ENCODE measurements at regions not wholly inside any gene's neighbourhood (a gene's known extent, or its start where the extent isn't known, plus 50 kb on each side); places are given as distances from the start of the nearest gene placed in this dataset.
"Not testable (repeated sequence)": the region's sequence is repeated elsewhere in the genome, so short reads cannot be mapped to it uniquely, and the experiment has no call there.

DNA sequence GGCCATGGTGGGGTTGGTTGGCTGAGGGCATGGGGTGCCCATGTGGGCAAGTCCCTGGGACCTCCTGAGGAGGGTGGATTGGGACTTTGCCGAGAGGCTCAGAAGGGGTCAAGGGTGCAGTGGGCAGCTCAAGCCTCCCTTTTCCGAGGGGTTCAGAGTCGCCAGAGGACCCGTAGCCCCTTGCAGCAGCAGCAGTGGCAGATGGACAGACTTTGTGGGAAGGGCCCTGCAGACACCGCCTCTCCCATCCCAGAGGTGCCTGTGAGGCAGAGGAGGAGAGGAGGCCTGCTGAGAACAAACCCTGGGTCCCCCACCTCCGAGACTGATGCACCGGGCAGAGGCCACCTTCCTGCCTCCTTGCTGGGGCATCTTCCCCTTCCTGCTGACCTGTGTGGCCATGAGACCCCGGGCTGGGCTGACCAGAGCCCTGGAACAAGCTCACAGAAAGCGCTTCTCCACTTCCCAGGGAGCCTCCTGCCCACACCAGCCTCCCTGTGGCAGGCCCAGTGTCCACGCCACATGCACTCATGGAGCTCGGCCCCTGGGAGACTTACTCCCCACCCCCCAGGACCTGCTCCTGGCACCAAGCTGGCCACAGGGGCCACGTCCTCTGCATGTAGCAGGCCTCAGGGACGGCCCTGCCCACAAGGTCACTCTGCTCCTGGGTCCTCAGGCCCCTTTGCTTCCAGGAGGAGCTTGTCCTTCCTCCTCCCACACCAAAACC, 116.8 kb downstream of the NPIPB11 start:
- BruUV-seq (replicated peaks); DNase-seq (ENCODE audit: low spot score); H3K27me3 ChIP-seq (ENCODE audit: control insufficient read depth in 1 of 2, insufficient read depth in 2 of 2, low read length in 2 of 2); H3K79me2 ChIP-seq (ENCODE audit: insufficient read depth, low read length); H3K9me3 ChIP-seq (ENCODE audit: low read length); POLR2A ChIA-PET; H3K27ac ChIP-seq (ENCODE audit: extremely low read length, insufficient read depth, low read length); H3K9ac ChIP-seq (ENCODE audit: insufficient read depth, low read depth, low read length); H2AFZ ChIP-seq (ENCODE audit: low read length); H4K20me1 ChIP-seq (ENCODE audit: insufficient read depth, low read length); in situ Hi-C loops (cut with HindIII; ENCODE audit: extremely low pct_ligation_motif_present, low pct_unique_long_range_greater_than_20kb); FAIRE-seq; intact Hi-C loops (cut with micrococcal nuclease; ENCODE audit: unreplicated experiment); H3K4me2 ChIP-seq (ENCODE audit: low read depth, low read length); H3K36me3 ChIP-seq (replicated peaks in 1 of 2; ENCODE audit: control insufficient read depth in 1 of 2, insufficient read depth in 2 of 2, low read length in 2 of 2); CTCF ChIA-PET (ENCODE audit: low intra/inter-chr PET ratio, low total read pairs); H3K4me3 ChIP-seq (replicated peaks in 1 of 3; ENCODE audit: insufficient read depth in 1 of 3, low read depth in 2 of 3, low read length in 3 of 3): not testable (repeated sequence)
- WGBS (ENCODE audit: low lambda C conversion rate), result 80% methylated on average over 8 of the region's 13 CpGs
- ATAC-seq, result peak; percentile 3
- peak; percentile 88 for TF ChIP-seq ZBTB38 (CRISPR knock-in tag; IDR thresholded peaks at IDR 0.05)
- peak; percentile 13; the same call in 1 of the 2 replicates for TF ChIP-seq ZNF263 (CRISPR knock-in tag; IDR thresholded peaks at IDR 0.05)
- peaks cover 88% of the 10 kb centered on the region for H3K4me1 ChIP-seq (ENCODE audit: insufficient read depth, low read length)

DNA sequence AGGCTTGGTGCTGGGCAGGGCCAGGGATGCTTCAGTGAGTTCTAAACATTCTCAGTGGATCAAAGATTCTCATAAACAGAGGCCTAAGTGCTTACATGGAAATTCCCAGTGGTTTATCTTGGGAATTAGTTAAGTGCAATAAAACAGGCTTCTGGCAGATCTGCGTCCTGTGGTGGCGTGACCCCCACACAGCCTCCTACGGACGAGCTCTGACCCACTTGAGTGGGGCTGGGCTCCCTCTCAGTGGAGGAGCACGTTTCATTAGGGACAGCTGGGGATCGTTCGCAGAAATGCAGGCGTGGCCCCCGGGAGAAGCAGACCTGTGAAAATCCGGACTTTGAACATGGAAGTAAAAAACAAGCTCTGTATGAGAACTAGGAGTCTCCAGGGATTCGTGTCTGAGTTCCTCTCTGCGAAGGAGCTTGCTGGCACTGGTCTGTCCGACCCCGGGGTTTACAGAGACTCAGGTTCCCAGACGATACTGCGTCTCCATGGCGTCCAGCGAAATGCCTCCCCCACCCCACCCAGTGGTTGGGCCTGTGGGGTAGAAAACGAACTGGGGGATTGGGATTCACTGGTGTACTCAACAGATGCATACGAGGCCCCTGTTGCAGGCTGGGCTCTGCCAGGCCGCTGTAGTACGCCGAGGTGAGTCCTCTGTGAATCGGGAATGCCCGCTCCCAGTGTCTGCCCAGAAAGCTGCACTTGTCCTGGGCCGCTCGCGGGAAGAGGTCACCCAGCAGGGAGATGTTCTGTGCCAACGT, 117.6 kb downstream of the NPIPB11 start:
- H3K27ac ChIP-seq (ENCODE audit: extremely low read length, insufficient read depth, low read length), result peak overlapping the region; percentile 50
- BruUV-seq (replicated peaks); intact Hi-C loops (cut with micrococcal nuclease; ENCODE audit: unreplicated experiment); H4K20me1 ChIP-seq (ENCODE audit: insufficient read depth, low read length); H3K79me2 ChIP-seq (ENCODE audit: insufficient read depth, low read length); H3K9ac ChIP-seq (ENCODE audit: insufficient read depth, low read depth, low read length); H3K27me3 ChIP-seq (ENCODE audit: control insufficient read depth in 1 of 2, insufficient read depth in 2 of 2, low read length in 2 of 2); in situ Hi-C loops (cut with HindIII; ENCODE audit: extremely low pct_ligation_motif_present, low pct_unique_long_range_greater_than_20kb); H3K9me3 ChIP-seq (ENCODE audit: low read length); H3K36me3 ChIP-seq (replicated peaks in 1 of 2; ENCODE audit: control insufficient read depth in 1 of 2, insufficient read depth in 2 of 2, low read length in 2 of 2); CTCF ChIA-PET (ENCODE audit: low intra/inter-chr PET ratio, low total read pairs); POLR2A ChIA-PET; TF ChIP-seq HNF4G (IDR thresholded peaks at IDR 0.05; ENCODE audit: borderline replicate concordance, low read depth, low read length): not testable (repeated sequence)
- peak overlapping the region in 1 of 3 experiments; percentile 26; a peak in 1 of 6 replicates for H3K4me3 ChIP-seq (replicated peaks in 1 of 3; ENCODE audit: insufficient read depth in 1 of 3, low read depth in 2 of 3, low read length in 3 of 3)
- WGBS (ENCODE audit: low lambda C conversion rate), result 51% methylated on average over 25 of the region's 29 CpGs
- peak overlapping the region; percentile 49 for H2AFZ ChIP-seq (ENCODE audit: low read length)
- ATAC-seq (peak; percentile 17), DNase-seq (ENCODE audit: low spot score) (peak; percentile 65), FAIRE-seq (peak; percentile 51)
- H3K4me2 ChIP-seq (ENCODE audit: low read depth, low read length), result peak overlapping the region; percentile 57
- peaks cover 96% of the 10 kb centered on the region for H3K4me1 ChIP-seq (ENCODE audit: insufficient read depth, low read length)
- TF ChIP-seq, protein P1, sequence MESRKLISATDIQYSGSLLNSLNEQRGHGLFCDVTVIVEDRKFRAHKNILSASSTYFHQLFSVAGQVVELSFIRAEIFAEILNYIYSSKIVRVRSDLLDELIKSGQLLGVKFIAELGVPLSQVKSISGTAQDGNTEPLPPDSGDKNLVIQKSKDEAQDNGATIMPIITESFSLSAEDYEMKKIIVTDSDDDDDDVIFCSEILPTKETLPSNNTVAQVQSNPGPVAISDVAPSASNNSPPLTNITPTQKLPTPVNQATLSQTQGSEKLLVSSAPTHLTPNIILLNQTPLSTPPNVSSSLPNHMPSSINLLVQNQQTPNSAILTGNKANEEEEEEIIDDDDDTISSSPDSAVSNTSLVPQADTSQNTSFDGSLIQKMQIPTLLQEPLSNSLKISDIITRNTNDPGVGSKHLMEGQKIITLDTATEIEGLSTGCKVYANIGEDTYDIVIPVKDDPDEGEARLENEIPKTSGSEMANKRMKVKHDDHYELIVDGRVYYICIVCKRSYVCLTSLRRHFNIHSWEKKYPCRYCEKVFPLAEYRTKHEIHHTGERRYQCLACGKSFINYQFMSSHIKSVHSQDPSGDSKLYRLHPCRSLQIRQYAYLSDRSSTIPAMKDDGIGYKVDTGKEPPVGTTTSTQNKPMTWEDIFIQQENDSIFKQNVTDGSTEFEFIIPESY (CRISPR knock-in tag; IDR thresholded peaks at IDR 0.05), result peak; percentile 87
- TF ChIP-seq HNF4G (CRISPR knock-in tag; IDR thresholded peaks at IDR 0.05; ENCODE audit: borderline replicate concordance, low read depth) (peak; percentile 29; the same call in 1 of the 2 replicates), PRPF4 (IDR thresholded peaks at IDR 0.05; ENCODE audit: low read depth, low read length, poor library complexity, severe bottlenecking) (peak; percentile 83), HDAC2 (CRISPR knock-in tag; IDR thresholded peaks at IDR 0.05) (peak; percentile 33; the same call in 1 of the 2 replicates), FOXO1 (CRISPR knock-in tag; IDR thresholded peaks at IDR 0.05) (peak; percentile 7; the same call in 1 of the 2 replicates)
- TF ChIP-seq, protein P2, sequence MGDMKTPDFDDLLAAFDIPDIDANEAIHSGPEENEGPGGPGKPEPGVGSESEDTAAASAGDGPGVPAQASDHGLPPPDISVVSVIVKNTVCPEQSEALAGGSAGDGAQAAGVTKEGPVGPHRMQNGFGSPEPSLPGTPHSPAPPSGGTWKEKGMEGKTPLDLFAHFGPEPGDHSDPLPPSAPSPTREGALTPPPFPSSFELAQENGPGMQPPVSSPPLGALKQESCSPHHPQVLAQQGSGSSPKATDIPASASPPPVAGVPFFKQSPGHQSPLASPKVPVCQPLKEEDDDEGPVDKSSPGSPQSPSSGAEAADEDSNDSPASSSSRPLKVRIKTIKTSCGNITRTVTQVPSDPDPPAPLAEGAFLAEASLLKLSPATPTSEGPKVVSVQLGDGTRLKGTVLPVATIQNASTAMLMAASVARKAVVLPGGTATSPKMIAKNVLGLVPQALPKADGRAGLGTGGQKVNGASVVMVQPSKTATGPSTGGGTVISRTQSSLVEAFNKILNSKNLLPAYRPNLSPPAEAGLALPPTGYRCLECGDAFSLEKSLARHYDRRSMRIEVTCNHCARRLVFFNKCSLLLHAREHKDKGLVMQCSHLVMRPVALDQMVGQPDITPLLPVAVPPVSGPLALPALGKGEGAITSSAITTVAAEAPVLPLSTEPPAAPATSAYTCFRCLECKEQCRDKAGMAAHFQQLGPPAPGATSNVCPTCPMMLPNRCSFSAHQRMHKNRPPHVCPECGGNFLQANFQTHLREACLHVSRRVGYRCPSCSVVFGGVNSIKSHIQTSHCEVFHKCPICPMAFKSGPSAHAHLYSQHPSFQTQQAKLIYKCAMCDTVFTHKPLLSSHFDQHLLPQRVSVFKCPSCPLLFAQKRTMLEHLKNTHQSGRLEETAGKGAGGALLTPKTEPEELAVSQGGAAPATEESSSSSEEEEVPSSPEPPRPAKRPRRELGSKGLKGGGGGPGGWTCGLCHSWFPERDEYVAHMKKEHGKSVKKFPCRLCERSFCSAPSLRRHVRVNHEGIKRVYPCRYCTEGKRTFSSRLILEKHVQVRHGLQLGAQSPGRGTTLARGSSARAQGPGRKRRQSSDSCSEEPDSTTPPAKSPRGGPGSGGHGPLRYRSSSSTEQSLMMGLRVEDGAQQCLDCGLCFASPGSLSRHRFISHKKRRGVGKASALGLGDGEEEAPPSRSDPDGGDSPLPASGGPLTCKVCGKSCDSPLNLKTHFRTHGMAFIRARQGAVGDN (CRISPR knock-in tag; IDR thresholded peaks at IDR 0.05), result peak; percentile 63; the same call in 1 of the 2 replicates

Measured in HepG2 (cell line).